ENCODE measurements at regions not wholly inside any gene's neighbourhood (a gene's known extent, or its start where the extent isn't known, plus 50 kb on each side); places are given as distances from the start of the nearest gene placed in this dataset.
"Not testable (repeated sequence)": the region's sequence is repeated elsewhere in the genome, so short reads cannot be mapped to it uniquely, and the experiment has no call there.

GRCh38 chr7:39825401-39825980 is 124.6 kb upstream of the CDK13 start:
- no peak for DNase-seq

DNA sequence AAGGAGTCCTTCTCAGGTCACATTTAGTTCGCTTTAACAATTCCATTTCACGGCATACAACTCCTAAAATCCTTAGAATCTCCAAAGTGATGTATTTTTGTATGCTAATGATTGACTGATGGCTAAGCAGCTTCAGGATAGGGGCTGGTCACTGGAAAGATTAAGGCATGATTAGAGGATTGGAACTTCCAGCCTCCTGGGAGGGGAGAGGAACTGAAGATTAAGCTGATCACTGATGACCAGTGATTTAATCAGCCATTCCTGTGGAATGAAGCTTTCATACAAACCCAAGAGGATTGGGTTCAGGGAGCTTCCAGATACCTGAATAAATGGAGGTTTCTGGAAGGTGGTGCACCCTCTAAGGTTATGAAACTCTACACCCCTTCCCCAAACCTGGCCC is 123.9 kb upstream of the CDK13 start:
- DNase-seq, result no peak

DNA sequence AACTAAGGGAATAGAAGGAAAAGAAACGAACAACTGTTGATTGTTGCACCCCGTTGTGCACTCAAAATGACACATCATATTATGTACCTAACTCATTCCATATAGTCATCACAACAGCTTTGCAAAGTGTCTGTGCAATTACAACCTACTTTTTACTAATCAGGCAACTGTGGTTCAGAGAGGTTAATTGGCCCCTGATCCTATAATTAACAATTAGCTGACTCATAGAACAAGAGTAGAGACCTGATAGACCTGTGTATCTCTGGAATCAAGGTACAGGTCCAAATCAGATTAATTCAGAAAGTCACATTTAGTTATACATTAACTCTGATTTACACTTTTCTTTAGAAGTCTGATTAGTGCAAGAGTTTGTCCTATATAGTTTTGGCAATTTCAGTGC is 122.5 kb upstream of the CDK13 start:
- DNase-seq, result no peak

- DNase-seq, result no peak
These were observed 121.0 kb upstream of the CDK13 start for GRCh38 chr7:39829028-39829427.

GRCh38 chr7:39832519-39833085 is 117.5 kb upstream of the CDK13 start:
- DNase-seq, result no peak

GRCh38 chr7:39833180-39833799 is 116.8 kb upstream of the CDK13 start:
- peak; percentile 42 for DNase-seq

DNA sequence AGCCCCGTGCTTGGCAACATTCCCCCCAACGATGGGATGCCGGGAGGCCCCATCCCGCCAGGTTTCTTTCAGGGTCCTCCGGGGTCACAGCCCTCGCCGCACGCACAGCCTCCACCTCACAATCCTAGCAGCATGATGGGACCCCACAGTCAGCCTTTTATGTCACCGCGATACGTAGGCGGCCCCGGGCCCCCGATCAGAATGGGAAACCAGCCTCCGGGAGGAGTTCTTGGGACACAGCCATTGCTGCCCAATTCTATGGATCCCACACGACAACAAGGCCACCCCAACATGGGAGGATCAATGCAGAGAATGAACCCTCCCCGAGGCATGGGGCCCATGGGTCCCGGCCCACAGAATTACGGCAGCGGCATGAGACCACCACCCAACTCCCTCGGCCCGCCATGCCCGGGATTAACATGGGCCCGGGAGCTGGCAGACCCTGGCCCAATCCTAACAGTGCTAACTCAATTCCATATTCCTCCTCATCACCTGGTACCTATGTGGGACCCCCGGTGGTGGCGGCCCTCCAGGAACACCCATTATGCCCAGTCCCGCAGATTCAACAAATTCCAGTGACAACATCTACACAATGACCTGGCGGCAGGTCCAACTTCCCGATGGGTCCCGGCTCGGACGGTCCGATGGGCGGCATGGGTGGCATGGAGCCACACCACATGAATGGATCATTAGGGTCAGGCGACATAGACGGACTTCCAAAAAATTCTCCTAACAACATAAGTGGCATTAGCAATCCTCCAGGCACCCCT is 116.0 kb upstream of the CDK13 start:
- DNase-seq, result not testable (repeated sequence)

DNA sequence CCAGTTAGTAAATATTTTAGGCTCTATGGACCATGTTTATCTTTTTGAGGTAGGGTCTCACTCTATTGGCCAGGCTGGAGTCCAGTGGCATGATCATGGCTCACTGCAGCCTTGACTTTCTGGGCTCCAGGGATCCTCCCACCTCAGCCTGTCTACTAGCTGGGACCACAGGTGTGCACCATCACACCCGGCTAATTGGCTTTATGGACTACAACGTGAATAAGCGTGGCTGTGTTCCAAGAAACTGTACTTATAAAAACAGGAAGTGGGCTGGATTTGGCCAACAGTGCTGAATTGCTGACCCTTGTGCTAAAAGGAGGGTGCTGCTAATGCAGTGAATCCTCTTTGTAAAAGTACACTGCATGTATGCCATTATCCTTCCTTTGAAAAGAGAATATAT is 111.7 kb upstream of the CDK13 start:
- DNase-seq, result no peak

- no peak for DNase-seq
These were observed 105.0 kb upstream of the CDK13 start for GRCh38 chr7:39845006-39845405.

- DNase-seq, result no peak
These were observed 102.8 kb upstream of the CDK13 start for GRCh38 chr7:39847227-39847626.

GRCh38 chr7:39851466-39852045 is 98.5 kb upstream of the CDK13 start:
- no peak for DNase-seq

- DNase-seq, result not testable (repeated sequence)
These were observed 95.3 kb upstream of the CDK13 start for GRCh38 chr7:39854616-39855324.

GRCh38 chr7:39855325-39855674 is 94.8 kb upstream of the CDK13 start:
- no peak for DNase-seq

- DNase-seq, result not testable (repeated sequence)
These were observed 86.3 kb upstream of the CDK13 start for GRCh38 chr7:39863675-39864322.

GRCh38 chr7:39869888-39870522 is 80.1 kb upstream of the CDK13 start:
- not testable (repeated sequence) for DNase-seq

GRCh38 chr7:39871610-39872009 is 78.4 kb upstream of the CDK13 start:
- DNase-seq, result not testable (repeated sequence)

- DNase-seq, result no peak
These were observed 69.5 kb upstream of the CDK13 start for GRCh38 chr7:39880556-39880955.

- no peak for DNase-seq
These were observed 67.8 kb upstream of the CDK13 start for GRCh38 chr7:39882148-39882784.

DNA sequence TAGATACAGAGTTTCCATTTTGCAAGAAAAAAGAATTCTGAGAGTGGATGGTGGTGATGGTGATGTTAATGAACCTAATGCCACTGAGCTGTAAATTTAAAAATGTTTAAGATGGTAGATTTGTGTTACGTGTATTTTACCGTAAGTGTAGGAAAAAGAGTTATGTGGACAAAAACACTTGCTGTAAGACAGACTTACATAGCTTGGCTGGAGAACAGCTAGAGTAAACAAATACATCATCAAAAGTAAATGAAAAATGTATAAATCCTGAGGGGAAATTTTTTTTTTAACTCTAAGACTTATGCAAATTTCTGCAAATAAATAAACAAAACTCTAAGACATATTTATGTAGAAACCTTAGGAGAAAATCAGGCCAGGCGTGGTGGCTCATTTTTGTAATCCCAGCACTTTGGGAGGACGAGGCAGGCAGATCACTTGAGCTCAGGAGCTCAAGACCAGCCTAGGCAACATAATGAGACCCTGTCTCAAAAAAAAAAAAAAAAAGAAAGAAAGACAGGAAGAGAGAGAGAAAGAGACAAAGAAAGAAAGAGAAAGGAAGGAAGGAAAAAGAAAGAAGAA is 66.2 kb upstream of the CDK13 start:
- DNase-seq, result no peak

DNA sequence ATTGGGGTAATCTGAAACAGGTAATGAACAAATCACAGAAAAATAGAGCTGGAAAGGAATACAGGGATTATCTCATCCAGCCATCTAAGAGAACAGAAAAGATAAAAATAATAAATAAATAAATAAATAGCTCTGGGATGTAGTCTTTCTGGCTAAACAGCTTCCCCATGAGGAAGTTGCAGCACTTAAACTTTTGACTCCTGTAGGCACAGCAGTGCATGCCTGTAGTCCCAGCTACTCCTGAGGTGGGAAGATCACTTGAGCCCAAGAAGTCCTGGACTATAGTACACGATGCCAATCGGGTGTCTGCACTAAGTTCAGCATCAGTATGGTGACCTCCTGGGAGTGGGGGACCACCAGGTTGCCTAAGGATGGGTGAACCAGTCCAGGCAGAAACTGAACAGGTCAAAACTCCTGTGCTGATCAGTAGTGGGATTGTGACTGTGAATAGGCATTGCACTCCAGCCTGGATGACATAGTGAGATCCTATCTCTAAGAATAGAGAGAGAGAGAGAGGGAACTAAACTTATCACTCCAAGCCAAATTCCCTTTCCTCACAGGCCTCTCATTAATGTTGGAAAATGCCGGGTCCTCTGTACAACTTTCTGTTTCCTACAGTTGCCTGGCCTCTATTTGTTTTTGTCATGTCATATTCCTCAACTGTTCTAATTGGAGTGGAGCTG is 61.7 kb upstream of the CDK13 start:
- no peak for DNase-seq
